ENCODE measurements at regions not wholly inside any gene's neighbourhood (a gene's known extent, or its start where the extent isn't known, plus 50 kb on each side); places are given as distances from the start of the nearest gene placed in this dataset.

DNA sequence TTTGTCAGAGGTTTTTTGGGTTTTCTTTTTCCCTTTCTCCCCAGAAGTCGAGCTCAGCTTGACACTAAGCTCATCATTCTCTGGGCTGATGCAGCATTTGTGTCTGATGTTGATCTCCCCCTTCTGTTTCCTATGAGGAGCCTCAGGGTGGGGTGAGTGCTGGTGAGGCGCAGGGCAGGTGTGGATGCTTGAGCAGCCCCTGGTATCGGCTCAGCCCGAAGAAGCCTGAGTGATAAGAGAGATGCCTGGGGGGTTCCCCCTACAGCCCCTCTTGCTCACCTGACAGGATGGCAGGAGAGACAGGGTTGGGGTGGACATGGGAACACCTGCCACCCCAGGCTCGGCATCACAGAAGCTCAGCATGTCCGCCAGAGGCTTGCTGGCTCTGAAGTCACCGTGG lies 239.0 kb downstream of the RHOU start:
- Mint-ChIP-seq H3K4me1 (ENCODE audit: low read depth in 2 of 2) (no peaks in the 10 kb centered on the region), H3K9me3 (no peaks in the 10 kb centered on the region), H3K36me3 (ENCODE audit: insufficient read depth) (peaks cover 3% of the 10 kb centered on the region), H3K27me3 (peaks cover 4 to 15% of the 10 kb centered on the region in 2 donors), H3K4me3 (no peak overlapping the region), H3K27ac (no peak overlapping the region)
- DNase-seq (no peak), ATAC-seq (replicated peaks) (no peak)

GRCh38 chr1:228975238-228975907 lies 240.1 kb downstream of the RHOU start:
- ATAC-seq (replicated peaks) (no peak), DNase-seq (no peak)
- Mint-ChIP-seq H3K9me3 (no peaks in the 10 kb centered on the region), H3K27me3 (peaks cover 8 to 15% of the 10 kb centered on the region in 2 donors), H3K27ac (no peak overlapping the region), H3K36me3 (ENCODE audit: insufficient read depth) (peaks cover 3% of the 10 kb centered on the region), H3K4me1 (ENCODE audit: low read depth in 2 of 2) (no peaks in the 10 kb centered on the region), H3K4me3 (no peak overlapping the region)

DNA sequence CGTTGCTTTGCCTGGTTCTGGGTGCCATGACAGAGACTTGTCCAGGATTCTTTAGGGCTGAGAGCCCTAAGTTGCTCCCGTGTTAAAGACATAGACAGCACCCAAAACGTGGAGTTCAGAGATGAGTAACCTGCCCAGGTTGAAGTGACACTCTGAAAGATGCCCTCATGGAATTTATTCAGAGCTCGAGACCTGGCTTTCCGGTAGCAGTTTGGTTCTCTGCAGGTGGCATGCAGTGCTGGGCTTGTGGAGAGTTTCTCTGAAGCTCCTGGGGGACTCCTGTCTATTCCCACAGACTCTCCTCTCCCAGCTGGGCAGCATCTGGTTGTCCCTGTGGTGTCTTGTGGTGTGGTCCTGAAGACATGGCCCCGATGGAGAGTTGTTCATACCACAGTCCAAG lies 241.0 kb downstream of the RHOU start:
- ATAC-seq (replicated peaks) = no peak
- Mint-ChIP-seq H3K27me3 (peaks cover 8 to 15% of the 10 kb centered on the region in 2 donors), H3K4me3 (no peak overlapping the region), H3K36me3 (ENCODE audit: insufficient read depth) (peaks cover 3% of the 10 kb centered on the region), H3K4me1 (ENCODE audit: low read depth in 2 of 2) (no peaks in the 10 kb centered on the region), H3K9me3 (no peaks in the 10 kb centered on the region), H3K27ac (no peak overlapping the region)
- no peak for DNase-seq

GRCh38 chr1:228977307-228977706 lies 242.0 kb downstream of the RHOU start:
- H3K36me3 Mint-ChIP-seq (ENCODE audit: insufficient read depth) = no peaks in the 10 kb centered on the region
- no peak overlapping the region for H3K4me3 Mint-ChIP-seq
- no peaks in the 10 kb centered on the region for H3K9me3 Mint-ChIP-seq
- ATAC-seq (replicated peaks) = no peak
- peaks cover 8 to 15% of the 10 kb centered on the region in 2 donors for H3K27me3 Mint-ChIP-seq
- H3K4me1 Mint-ChIP-seq (ENCODE audit: low read depth in 2 of 2) = no peaks in the 10 kb centered on the region
- no peak for DNase-seq
- H3K27ac Mint-ChIP-seq = no peak overlapping the region

GRCh38 chr1:228977741-228978140 lies 242.5 kb downstream of the RHOU start:
- H3K4me1 Mint-ChIP-seq (ENCODE audit: low read depth in 2 of 2) = no peaks in the 10 kb centered on the region
- ATAC-seq (replicated peaks) (no peak), DNase-seq (no peak)
- no peak overlapping the region for H3K4me3 Mint-ChIP-seq
- no peak overlapping the region for H3K27ac Mint-ChIP-seq
- H3K9me3 Mint-ChIP-seq = no peaks in the 10 kb centered on the region
- peaks cover 8 to 15% of the 10 kb centered on the region in 2 donors for H3K27me3 Mint-ChIP-seq
- no peaks in the 10 kb centered on the region for H3K36me3 Mint-ChIP-seq (ENCODE audit: insufficient read depth)

GRCh38 chr1:228978484-228979324 lies 243.4 kb downstream of the RHOU start:
- DNase-seq = no peak
- Mint-ChIP-seq H3K4me3 (no peak overlapping the region), H3K27me3 (peaks cover 8 to 15% of the 10 kb centered on the region in 2 donors), H3K27ac (no peak overlapping the region), H3K4me1 (ENCODE audit: low read depth in 2 of 2) (no peaks in the 10 kb centered on the region), H3K36me3 (ENCODE audit: insufficient read depth) (no peaks in the 10 kb centered on the region), H3K9me3 (no peaks in the 10 kb centered on the region)
- no peak for ATAC-seq (replicated peaks)

DNA sequence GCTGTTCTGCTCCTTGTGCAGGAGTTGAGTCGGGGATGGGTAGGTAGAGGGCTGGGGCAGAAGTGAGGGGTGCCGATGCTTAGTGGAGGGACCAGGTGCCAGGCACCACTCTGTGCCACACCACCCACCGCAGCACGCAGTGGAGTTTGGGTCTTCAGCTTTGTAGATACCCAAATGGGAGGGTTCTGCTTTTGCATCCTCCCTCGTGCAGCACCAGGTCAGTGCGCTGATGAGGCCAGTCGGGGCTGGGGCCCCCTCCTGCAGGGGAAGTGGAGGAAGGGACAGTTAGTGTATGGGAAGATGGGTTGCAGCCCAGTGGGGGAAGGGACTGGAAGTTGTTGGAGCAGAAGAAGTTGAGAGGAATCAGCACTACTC lies 244.0 kb downstream of the RHOU start:
- Mint-ChIP-seq H3K27me3 (peaks cover 8 to 15% of the 10 kb centered on the region in 2 donors), H3K27ac (no peak overlapping the region), H3K36me3 (ENCODE audit: insufficient read depth) (no peaks in the 10 kb centered on the region), H3K9me3 (no peaks in the 10 kb centered on the region), H3K4me1 (ENCODE audit: low read depth in 2 of 2) (no peaks in the 10 kb centered on the region), H3K4me3 (no peak overlapping the region)
- DNase-seq (no peak), ATAC-seq (replicated peaks) (no peak)

- H3K4me1 Mint-ChIP-seq (ENCODE audit: low read depth in 2 of 2) = no peaks in the 10 kb centered on the region
- no peak overlapping the region for H3K27ac Mint-ChIP-seq
- DNase-seq = no peak
- H3K27me3 Mint-ChIP-seq = peaks cover 8 to 12% of the 10 kb centered on the region in 2 donors
- no peaks in the 10 kb centered on the region for H3K36me3 Mint-ChIP-seq (ENCODE audit: insufficient read depth)
- H3K9me3 Mint-ChIP-seq = no peaks in the 10 kb centered on the region
- no peak overlapping the region for H3K4me3 Mint-ChIP-seq
- ATAC-seq (replicated peaks) = no peak
Measured at GRCh38 chr1:228979774-228980173, 244.5 kb downstream of the RHOU start.

DNA sequence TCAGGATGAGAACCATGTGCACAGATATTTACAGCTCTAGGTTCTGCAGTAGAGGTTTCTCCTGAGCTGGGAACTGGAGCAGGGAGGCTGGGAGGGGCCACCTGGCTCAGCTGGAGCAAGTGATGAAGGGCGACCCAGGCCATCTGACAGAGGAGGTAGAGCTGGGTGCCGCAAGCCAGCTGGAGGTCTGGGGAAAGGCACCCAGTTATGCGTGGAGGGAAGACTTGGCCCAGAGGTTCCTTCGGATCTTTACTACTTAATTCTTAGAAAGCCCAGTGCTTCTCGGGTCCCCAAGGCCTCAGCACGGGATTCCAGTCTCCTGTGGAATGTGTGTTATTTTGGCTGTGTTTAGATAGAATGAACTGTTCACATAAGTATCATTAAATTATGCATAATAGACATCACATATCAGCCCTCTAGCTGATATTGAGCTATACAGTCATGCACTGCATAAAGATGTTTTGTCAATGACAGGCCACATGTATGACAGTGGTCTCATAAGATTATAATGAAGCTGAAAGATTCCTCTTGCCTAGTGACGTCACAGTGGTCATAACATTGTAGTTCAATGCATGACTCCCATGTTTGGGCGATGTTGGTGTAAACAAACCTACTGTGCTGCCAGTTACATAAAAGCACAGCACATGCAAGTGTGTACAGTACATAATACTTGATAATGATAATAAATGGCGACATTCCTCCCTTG lies 245.1 kb downstream of the RHOU start:
- Mint-ChIP-seq H3K4me3 (no peak overlapping the region), H3K4me1 (ENCODE audit: low read depth in 2 of 2) (no peaks in the 10 kb centered on the region), H3K36me3 (ENCODE audit: insufficient read depth) (no peaks in the 10 kb centered on the region), H3K27me3 (peaks cover 8% of the 10 kb centered on the region in 2 donors), H3K27ac (no peak overlapping the region), H3K9me3 (no peaks in the 10 kb centered on the region)
- DNase-seq = no peak
- no peak for ATAC-seq (replicated peaks)

GRCh38 chr1:228982637-228983036 lies 247.4 kb downstream of the RHOU start:
- H3K27me3 Mint-ChIP-seq = peaks cover 4 to 8% of the 10 kb centered on the region in 2 donors
- H3K4me1 Mint-ChIP-seq (ENCODE audit: low read depth in 2 of 2) = peaks cover 0 to 1% of the 10 kb centered on the region in 2 donors
- H3K9me3 Mint-ChIP-seq = no peaks in the 10 kb centered on the region
- DNase-seq (no peak), ATAC-seq (replicated peaks) (no peak)
- H3K36me3 Mint-ChIP-seq (ENCODE audit: insufficient read depth) = no peaks in the 10 kb centered on the region
- H3K27ac Mint-ChIP-seq = no peak overlapping the region
- H3K4me3 Mint-ChIP-seq = no peak overlapping the region

DNA sequence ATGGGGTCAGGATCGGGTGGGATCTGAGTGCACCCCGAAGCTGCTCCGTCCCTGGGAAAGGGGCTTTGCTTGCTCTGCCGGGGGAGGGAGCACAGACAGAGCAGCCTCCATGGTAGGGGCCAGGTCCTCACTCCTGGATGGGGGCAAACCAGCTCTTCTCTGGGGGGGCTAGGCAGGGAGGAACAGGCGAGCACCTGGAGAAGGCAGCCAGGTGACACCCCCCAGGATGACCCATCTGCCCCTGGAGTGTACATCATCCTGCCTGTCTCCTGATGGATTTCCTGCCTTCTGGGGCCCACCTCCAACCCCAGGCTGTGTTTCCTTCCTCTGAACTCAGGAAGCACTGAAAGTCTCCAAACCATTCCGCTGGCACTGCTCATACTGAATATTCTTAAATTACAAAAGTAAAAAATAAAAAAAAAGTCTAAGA lies 248.0 kb downstream of the RHOU start:
- DNase-seq (no peak), ATAC-seq (replicated peaks) (no peak)
- Mint-ChIP-seq H3K27me3 (peaks cover 0 to 8% of the 10 kb centered on the region in 2 donors), H3K36me3 (ENCODE audit: insufficient read depth) (no peaks in the 10 kb centered on the region), H3K27ac (no peak overlapping the region), H3K4me1 (ENCODE audit: low read depth in 2 of 2) (peaks cover 0 to 1% of the 10 kb centered on the region in 2 donors), H3K4me3 (no peak overlapping the region), H3K9me3 (no peaks in the 10 kb centered on the region)

- Mint-ChIP-seq H3K4me1 (ENCODE audit: low read depth in 2 of 2) (peaks cover 0 to 1% of the 10 kb centered on the region in 2 donors), H3K27me3 (peaks cover 0 to 8% of the 10 kb centered on the region in 2 donors), H3K9me3 (no peaks in the 10 kb centered on the region), H3K4me3 (no peak overlapping the region), H3K27ac (no peak overlapping the region), H3K36me3 (ENCODE audit: insufficient read depth) (no peaks in the 10 kb centered on the region)
- DNase-seq = no peak
- ATAC-seq (replicated peaks) = no peak
Measured at GRCh38 chr1:228983661-228984060, 248.4 kb downstream of the RHOU start.

DNA sequence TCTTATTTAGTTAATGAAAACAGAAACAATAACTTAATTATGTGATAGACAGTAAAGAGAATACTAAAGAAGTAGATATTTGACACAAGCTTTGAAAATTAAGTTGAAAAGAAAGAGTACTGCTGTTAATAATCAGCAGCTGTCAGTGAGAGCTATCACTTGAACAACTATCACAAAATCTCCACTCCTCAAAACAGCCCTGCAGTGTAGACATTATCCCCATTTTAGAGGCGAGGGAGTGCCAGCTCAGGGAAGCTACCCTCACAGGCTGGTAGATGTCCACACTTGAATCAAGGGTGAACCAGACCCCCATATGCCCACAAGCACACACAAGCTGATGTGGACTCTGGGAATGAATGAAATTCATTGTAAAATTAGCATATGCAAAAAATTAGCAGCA lies 248.8 kb downstream of the RHOU start:
- peaks cover 0 to 4% of the 10 kb centered on the region in 2 donors for H3K4me1 Mint-ChIP-seq (ENCODE audit: low read depth in 2 of 2)
- H3K4me3 Mint-ChIP-seq = no peak overlapping the region
- no peaks in the 10 kb centered on the region for H3K36me3 Mint-ChIP-seq (ENCODE audit: insufficient read depth)
- DNase-seq = no peak
- H3K27ac Mint-ChIP-seq = no peak overlapping the region
- ATAC-seq (replicated peaks) = no peak
- H3K9me3 Mint-ChIP-seq = no peaks in the 10 kb centered on the region
- H3K27me3 Mint-ChIP-seq = peaks cover 0 to 6% of the 10 kb centered on the region in 2 donors

Data from effector memory CD8-positive, alpha-beta T cell (primary cell).